ENCODE measurements at regions not wholly inside any gene's neighbourhood (a gene's known extent, or its start where the extent isn't known, plus 50 kb on each side); places are given as distances from the start of the nearest gene placed in this dataset.

DNA sequence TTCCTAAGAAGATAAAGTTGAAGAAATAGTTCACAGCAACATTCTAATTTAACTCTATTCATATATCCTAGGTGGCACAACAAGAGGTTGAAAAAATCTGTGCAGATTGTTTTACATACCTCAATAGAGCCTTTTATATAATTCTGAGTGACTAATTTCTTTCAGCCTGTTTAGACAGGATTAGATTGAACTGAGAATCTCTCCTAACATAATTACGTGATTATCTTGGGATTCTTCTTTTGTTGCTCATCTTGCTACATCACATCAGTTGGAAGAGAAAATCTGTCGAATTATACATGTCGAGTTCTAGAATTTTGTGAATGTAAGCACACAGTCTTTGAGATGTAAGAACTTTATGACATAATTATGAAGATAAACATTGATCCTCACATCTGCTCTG lies 1873.7 kb upstream of the IGFBP7 start:
- Histone ChIP-seq H3K4ac (ENCODE audit: low read depth, low read length) (no peak overlapping the region), H4K5ac (ENCODE audit: insufficient read length, low read depth, low read length) (no peak overlapping the region), H3K4me2 (ENCODE audit: insufficient read depth, insufficient read length, low read length) (no peak overlapping the region), H2BK5ac (ENCODE audit: insufficient read length, low read length) (no peak overlapping the region), H3K27me3 (ENCODE audit: insufficient read depth, low read length) (no peaks in the 10 kb centered on the region), H2BK120ac (ENCODE audit: low read depth, low read length, poor library complexity, severe bottlenecking) (no peak overlapping the region), H2BK12ac (ENCODE audit: insufficient read length, low read depth, low read length) (no peak overlapping the region), H3K9ac (ENCODE audit: extremely low read depth, insufficient read length, low read length) (no peak overlapping the region), H3K4me1 (ENCODE audit: insufficient read depth, low read length) (no peaks in the 10 kb centered on the region), H4K8ac (replicated peaks; ENCODE audit: insufficient read length, low read depth, low read length) (no peak overlapping the region), H3K23me2 (ENCODE audit: insufficient read length, low read depth, low read length, poor library complexity, severe bottlenecking) (no peaks in the 10 kb centered on the region), H4K91ac (ENCODE audit: insufficient read length, low read depth, low read length) (no peak overlapping the region), H3K27ac (ENCODE audit: insufficient read length, low read depth, low read length) (no peak overlapping the region), H4K20me1 (ENCODE audit: control insufficient read depth, insufficient read depth, insufficient read length) (no peaks in the 10 kb centered on the region), H3K56ac (ENCODE audit: insufficient read length, low read depth, low read length) (no peak overlapping the region), H3K23ac (ENCODE audit: insufficient read length, low read depth, low read length) (no peak overlapping the region), H3K18ac (ENCODE audit: insufficient read length, low read depth, low read length) (no peak overlapping the region), H2AFZ (ENCODE audit: low read length) (no peak overlapping the region), H2BK15ac (ENCODE audit: low read depth, low read length) (no peak overlapping the region), H2BK20ac (ENCODE audit: low read depth, low read length, poor library complexity, severe bottlenecking) (no peak overlapping the region), H3K79me1 (ENCODE audit: insufficient read depth, low read depth, low read length, poor library complexity, severe bottlenecking) (no peaks in the 10 kb centered on the region), H3T11ph (ENCODE audit: low read length) (no peak overlapping the region), H3K79me2 (ENCODE audit: insufficient read depth, low read length) (no peaks in the 10 kb centered on the region), H2AK5ac (ENCODE audit: insufficient read length, low read length) (no peak overlapping the region), H3K14ac (ENCODE audit: insufficient read depth, low read length) (no peak overlapping the region), H3K9me3 (ENCODE audit: control insufficient read depth, low read depth, low read length) (no peaks in the 10 kb centered on the region)
- no peaks in the 10 kb centered on the region for H3K27me3 Mint-ChIP-seq (ENCODE audit: low read depth)
- H3K36me3 Mint-ChIP-seq (ENCODE audit: insufficient read depth in 1 of 3, low read depth in 3 of 3) = no peaks in the 10 kb centered on the region
- no peak overlapping the region for H3K27ac Mint-ChIP-seq
- H3K4me3 Mint-ChIP-seq = no peak overlapping the region
- no peak for DNase-seq
- no peaks in the 10 kb centered on the region for H3K4me1 Mint-ChIP-seq
- TF ChIP-seq, protein P1, sequence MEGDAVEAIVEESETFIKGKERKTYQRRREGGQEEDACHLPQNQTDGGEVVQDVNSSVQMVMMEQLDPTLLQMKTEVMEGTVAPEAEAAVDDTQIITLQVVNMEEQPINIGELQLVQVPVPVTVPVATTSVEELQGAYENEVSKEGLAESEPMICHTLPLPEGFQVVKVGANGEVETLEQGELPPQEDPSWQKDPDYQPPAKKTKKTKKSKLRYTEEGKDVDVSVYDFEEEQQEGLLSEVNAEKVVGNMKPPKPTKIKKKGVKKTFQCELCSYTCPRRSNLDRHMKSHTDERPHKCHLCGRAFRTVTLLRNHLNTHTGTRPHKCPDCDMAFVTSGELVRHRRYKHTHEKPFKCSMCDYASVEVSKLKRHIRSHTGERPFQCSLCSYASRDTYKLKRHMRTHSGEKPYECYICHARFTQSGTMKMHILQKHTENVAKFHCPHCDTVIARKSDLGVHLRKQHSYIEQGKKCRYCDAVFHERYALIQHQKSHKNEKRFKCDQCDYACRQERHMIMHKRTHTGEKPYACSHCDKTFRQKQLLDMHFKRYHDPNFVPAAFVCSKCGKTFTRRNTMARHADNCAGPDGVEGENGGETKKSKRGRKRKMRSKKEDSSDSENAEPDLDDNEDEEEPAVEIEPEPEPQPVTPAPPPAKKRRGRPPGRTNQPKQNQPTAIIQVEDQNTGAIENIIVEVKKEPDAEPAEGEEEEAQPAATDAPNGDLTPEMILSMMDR (conservative IDR thresholded peaks at IDR 0.05) = no peak
- WGBS (ENCODE audit: extremely low coverage, insufficient read length, low lambda C conversion rate) = no CpG with 5 or more reads among the region's 3 CpGs
- no peaks in the 10 kb centered on the region for H3K9me3 Mint-ChIP-seq

Measured in H9 (cell line).